ENCODE measurements at regions not wholly inside any gene's neighbourhood (a gene's known extent, or its start where the extent isn't known, plus 50 kb on each side); places are given as distances from the start of the nearest gene placed in this dataset.

GRCh38 chr12:97758194-97758501 lies 295.5 kb downstream of the RMST start:
- TF ChIP-seq CTCF (optimal IDR thresholded peaks at IDR 0.05 in 1 of 3, IDR thresholded peaks at IDR 0.05 in 1 of 3, conservative IDR thresholded peaks at IDR 0.05 in 1 of 3; ENCODE audit: extremely low read depth in 1 of 3, insufficient read depth in 2 of 3, low read length in 3 of 3) (no peak), EZH2 (IDR thresholded peaks at IDR 0.05; ENCODE audit: low read length) (no peak)
- H3K4me2 ChIP-seq (ENCODE audit: control insufficient read depth, extremely low read depth, insufficient read depth, low read depth, low read length) = no peak overlapping the region
- no peaks in the 10 kb centered on the region for H3K36me3 ChIP-seq (ENCODE audit: control insufficient read depth in 2 of 2, extremely low read depth in 1 of 2, insufficient read depth in 2 of 2, low read length in 2 of 2)
- H3K79me2 ChIP-seq (ENCODE audit: control insufficient read depth, insufficient read depth, low read length) = no peaks in the 10 kb centered on the region
- dilution Hi-C loops (cut with MboI; ENCODE audit: extremely low pct_ligation_motif_present, low sequenced_read_pairs) = no loop called here
- no peaks in the 10 kb centered on the region for H4K20me1 ChIP-seq (ENCODE audit: control insufficient read depth, extremely low read depth, insufficient read depth, low read length)
- FAIRE-seq (no peak), DNase-seq (ENCODE audit: low read depth, low spot score) (no peak)
- H3K9me1 ChIP-seq (ENCODE audit: control insufficient read depth, extremely low read depth, insufficient read depth, low read length) = no peaks in the 10 kb centered on the region
- H3K27me3 ChIP-seq (ENCODE audit: control insufficient read depth, extremely low read depth, insufficient read depth, low read length) = no peaks in the 10 kb centered on the region
- no peaks in the 10 kb centered on the region for H3K4me1 ChIP-seq (ENCODE audit: control insufficient read depth, extremely low read depth, insufficient read depth, low read length)
- H2AFZ ChIP-seq (ENCODE audit: control insufficient read depth, low read length) = no peak overlapping the region
- no peak overlapping the region for H3K27ac ChIP-seq (ENCODE audit: control insufficient read depth, insufficient read depth, low read length)
- H3K9ac ChIP-seq (ENCODE audit: control insufficient read depth, extremely low read depth, insufficient read depth, low read length) = no peak overlapping the region
- H3K9me3 ChIP-seq (ENCODE audit: control insufficient read depth, low read depth, low read length) = no peaks in the 10 kb centered on the region
- no peak overlapping the region for H3K4me3 ChIP-seq (ENCODE audit: control insufficient read depth in 2 of 3, extremely low read depth in 1 of 3, insufficient read depth in 2 of 3, low read depth in 1 of 3, low read length in 3 of 3)

- no peaks in the 10 kb centered on the region for H3K36me3 ChIP-seq (ENCODE audit: control insufficient read depth in 2 of 2, extremely low read depth in 1 of 2, insufficient read depth in 2 of 2, low read length in 2 of 2)
- dilution Hi-C loops (cut with MboI; ENCODE audit: extremely low pct_ligation_motif_present, low sequenced_read_pairs) = no loop called here
Measured at GRCh38 chr12:97758586-97758985, 296.0 kb downstream of the RMST start.

More at GRCh38 chr12:97758586-97758985, 296.0 kb downstream of the RMST start:
- no peak overlapping the region for H3K4me3 ChIP-seq (ENCODE audit: control insufficient read depth in 2 of 3, extremely low read depth in 1 of 3, insufficient read depth in 2 of 3, low read depth in 1 of 3, low read length in 3 of 3)
- no peak overlapping the region for H3K4me2 ChIP-seq (ENCODE audit: control insufficient read depth, extremely low read depth, insufficient read depth, low read depth, low read length)
- no peaks in the 10 kb centered on the region for H3K27me3 ChIP-seq (ENCODE audit: control insufficient read depth, extremely low read depth, insufficient read depth, low read length)
- no peak for FAIRE-seq
- H3K9me3 ChIP-seq (ENCODE audit: control insufficient read depth, low read depth, low read length) = no peaks in the 10 kb centered on the region
- no peaks in the 10 kb centered on the region for H3K9me1 ChIP-seq (ENCODE audit: control insufficient read depth, extremely low read depth, insufficient read depth, low read length)
- TF ChIP-seq CTCF (optimal IDR thresholded peaks at IDR 0.05 in 1 of 3, IDR thresholded peaks at IDR 0.05 in 1 of 3, conservative IDR thresholded peaks at IDR 0.05 in 1 of 3; ENCODE audit: extremely low read depth in 1 of 3, insufficient read depth in 2 of 3, low read length in 3 of 3) (no peak), EZH2 (IDR thresholded peaks at IDR 0.05; ENCODE audit: low read length) (no peak)
- no peak for DNase-seq (ENCODE audit: low read depth, low spot score)
- H3K4me1 ChIP-seq (ENCODE audit: control insufficient read depth, extremely low read depth, insufficient read depth, low read length) = no peaks in the 10 kb centered on the region
- no peak overlapping the region for H3K9ac ChIP-seq (ENCODE audit: control insufficient read depth, extremely low read depth, insufficient read depth, low read length)
- H4K20me1 ChIP-seq (ENCODE audit: control insufficient read depth, extremely low read depth, insufficient read depth, low read length) = no peaks in the 10 kb centered on the region
- no peaks in the 10 kb centered on the region for H3K79me2 ChIP-seq (ENCODE audit: control insufficient read depth, insufficient read depth, low read length)
- no peak overlapping the region for H3K27ac ChIP-seq (ENCODE audit: control insufficient read depth, insufficient read depth, low read length)
- no peak overlapping the region for H2AFZ ChIP-seq (ENCODE audit: control insufficient read depth, low read length)

Measured in keratinocyte (primary cell).